Body of pancreas (tissue), 4 donors: ENCODE measurements at regions not wholly inside any gene's neighbourhood (a gene's known extent, or its start where the extent isn't known, plus 50 kb on each side); places are given as distances from the start of the nearest gene placed in this dataset.

Experiments used
- POLR2A ChIP-seq, 3 donors: fragments of 450-650 bp; IDR thresholded peaks; one replicate each; pipeline ENCODE4 v1.6.1; 2016; ENCODE audit warnings: antibody characterized with exemption in 3 of 3, mild to moderate bottlenecking in 2 of 3
- TF ChIP-seq, protein P1 (sequence below), 7 experiments: fragments of 450-650 bp in 4 of 7; fragments of 200-600 bp in 3 of 7; sonication (generic) in 3 of 7; IDR thresholded peaks; one replicate each; pipeline ENCODE4 v1.5.1; 2016 to 2019; ENCODE audit warnings: antibody characterized with exemption in 7 of 7

DNA sequence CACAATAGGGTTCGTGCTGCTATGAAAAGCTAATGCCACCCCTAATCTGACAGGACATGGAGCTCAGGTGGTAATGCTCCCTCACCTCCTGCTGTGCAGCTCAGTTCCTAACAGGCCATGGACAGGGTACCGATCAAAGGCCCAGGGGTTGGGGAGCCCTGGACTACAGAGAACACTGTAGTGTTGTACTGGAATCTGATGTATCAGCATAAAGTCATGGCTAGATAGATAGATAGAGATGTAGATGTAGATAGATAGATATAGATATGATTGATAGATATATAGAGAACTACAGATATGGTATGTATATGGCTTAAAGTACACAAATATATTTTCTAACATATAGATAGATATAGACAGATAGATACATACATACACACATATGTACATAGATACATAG is 112.3 kb upstream of the MPPED2 start:
- no peak for TF ChIP-seq POLR2A (IDR thresholded peaks at IDR 0.05)
- TF ChIP-seq, protein P1, sequence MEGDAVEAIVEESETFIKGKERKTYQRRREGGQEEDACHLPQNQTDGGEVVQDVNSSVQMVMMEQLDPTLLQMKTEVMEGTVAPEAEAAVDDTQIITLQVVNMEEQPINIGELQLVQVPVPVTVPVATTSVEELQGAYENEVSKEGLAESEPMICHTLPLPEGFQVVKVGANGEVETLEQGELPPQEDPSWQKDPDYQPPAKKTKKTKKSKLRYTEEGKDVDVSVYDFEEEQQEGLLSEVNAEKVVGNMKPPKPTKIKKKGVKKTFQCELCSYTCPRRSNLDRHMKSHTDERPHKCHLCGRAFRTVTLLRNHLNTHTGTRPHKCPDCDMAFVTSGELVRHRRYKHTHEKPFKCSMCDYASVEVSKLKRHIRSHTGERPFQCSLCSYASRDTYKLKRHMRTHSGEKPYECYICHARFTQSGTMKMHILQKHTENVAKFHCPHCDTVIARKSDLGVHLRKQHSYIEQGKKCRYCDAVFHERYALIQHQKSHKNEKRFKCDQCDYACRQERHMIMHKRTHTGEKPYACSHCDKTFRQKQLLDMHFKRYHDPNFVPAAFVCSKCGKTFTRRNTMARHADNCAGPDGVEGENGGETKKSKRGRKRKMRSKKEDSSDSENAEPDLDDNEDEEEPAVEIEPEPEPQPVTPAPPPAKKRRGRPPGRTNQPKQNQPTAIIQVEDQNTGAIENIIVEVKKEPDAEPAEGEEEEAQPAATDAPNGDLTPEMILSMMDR (IDR thresholded peaks at IDR 0.05): no peak
